Retinal pigment epithelial cell (primary cell): ENCODE measurements at regions not wholly inside any gene's neighbourhood (a gene's known extent, or its start where the extent isn't known, plus 50 kb on each side); places are given as distances from the start of the nearest gene placed in this dataset.
"Not testable (repeated sequence)": the region's sequence is repeated elsewhere in the genome, so short reads cannot be mapped to it uniquely, and the experiment has no call there.

Source experiments
- DNase-seq: peaks from one replicate; pipeline ENCODE4 v3.0.0-alpha.2; 2010; ENCODE audit warnings: low read depth
- H3K4me3 ChIP-seq: 2 replicates; pipeline ENCODE4 v1.5.1; 2011; ENCODE audit warnings: mild to moderate bottlenecking, low read length, control low read depth, moderate library complexity
- CTCF ChIP-seq: conservative IDR thresholded peaks from 2 replicates; pipeline ENCODE4 v1.5.1; 2011; ENCODE audit warnings: low read depth, low read length, control low read depth, inconsistent platforms

GRCh38 chr2:163133602-163134001, 295.0 kb upstream of the KCNH7 start:
- DNase-seq, result no peak
- H3K4me3 ChIP-seq, result no peak overlapping the region
- TF ChIP-seq CTCF, result no peak

GRCh38 chr2:163132850-163133249, 294.3 kb upstream of the KCNH7 start:
- TF ChIP-seq CTCF, result peak; percentile 49
- no peak for DNase-seq
- H3K4me3 ChIP-seq, result no peak overlapping the region

- not testable (repeated sequence) for H3K4me3 ChIP-seq, DNase-seq
Observed at GRCh38 chr2:163132207-163132606, 293.6 kb upstream of the KCNH7 start.

- no peak for TF ChIP-seq CTCF
- no peak for DNase-seq
Observed at GRCh38 chr2:163123526-163123925, 285.0 kb upstream of the KCNH7 start.

DNA sequence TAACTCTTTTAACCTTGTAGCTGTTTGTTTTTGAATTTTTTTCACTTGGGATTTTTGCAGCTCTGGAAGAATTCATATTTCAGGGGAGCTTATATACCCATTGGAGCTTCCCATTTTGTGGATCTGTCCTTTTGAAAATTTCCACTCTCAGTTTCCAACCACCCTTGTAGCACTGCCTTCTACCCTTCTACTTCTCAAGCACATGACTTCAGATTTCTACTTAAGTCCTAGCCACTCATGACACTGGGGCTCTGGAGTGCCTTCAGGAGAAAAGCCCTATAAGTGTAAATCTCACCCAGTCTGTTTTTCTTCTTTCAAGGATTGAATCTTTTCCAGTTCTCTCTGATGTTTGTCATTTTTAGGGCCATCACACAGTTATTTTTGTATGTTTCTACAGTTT, 283.7 kb upstream of the KCNH7 start:
- H3K4me3 ChIP-seq, result no peak overlapping the region
- DNase-seq, result no peak
- TF ChIP-seq CTCF, result no peak

More at GRCh38 chr2:163123526-163123925, 285.0 kb upstream of the KCNH7 start:
- no peak overlapping the region for H3K4me3 ChIP-seq

DNA sequence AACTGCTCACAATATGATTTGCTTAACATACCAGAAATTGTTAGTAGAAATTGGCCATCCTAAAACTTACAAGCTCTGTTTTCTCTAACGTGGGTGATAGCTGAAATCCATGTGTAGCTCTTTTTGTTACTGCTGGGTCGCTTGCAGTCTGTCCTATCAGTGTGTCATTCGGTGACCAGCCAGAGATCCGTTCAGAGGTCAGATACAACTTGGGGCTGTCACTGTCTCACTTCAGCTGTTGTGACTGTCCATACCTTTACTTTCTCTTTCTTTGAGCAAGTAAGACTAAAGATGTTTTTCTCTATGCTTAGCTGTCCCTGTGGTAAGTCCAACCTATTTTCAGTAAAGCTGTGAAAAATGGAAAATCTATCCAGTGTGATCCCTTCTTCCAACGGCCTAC, 282.9 kb upstream of the KCNH7 start:
- no peak overlapping the region for H3K4me3 ChIP-seq
- DNase-seq, result no peak
- no peak for TF ChIP-seq CTCF

DNA sequence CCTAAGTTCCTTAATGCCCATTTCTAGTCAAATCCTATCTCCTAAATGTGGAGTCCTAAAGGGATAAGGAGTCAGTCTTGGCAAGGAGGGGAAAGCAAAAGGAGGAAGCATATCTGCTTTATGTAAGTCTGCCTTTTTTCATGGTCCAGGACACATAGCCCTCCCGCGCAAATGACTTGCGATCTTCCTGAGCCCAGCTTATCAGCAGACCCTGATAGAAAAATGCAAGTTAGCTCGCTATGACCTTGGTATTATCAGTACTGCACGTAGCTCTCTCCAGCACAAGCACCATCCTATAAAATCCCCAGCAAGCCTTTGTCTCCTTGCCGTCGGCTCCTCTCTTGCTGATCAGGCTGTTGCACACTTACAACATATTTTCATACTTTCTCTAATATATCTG, 281.4 kb upstream of the KCNH7 start:
- no peak for DNase-seq
- no peak for TF ChIP-seq CTCF
- H3K4me3 ChIP-seq, result no peak overlapping the region

GRCh38 chr2:163086940-163087339, 248.4 kb upstream of the KCNH7 start:
- TF ChIP-seq CTCF, result no peak
- DNase-seq, result no peak
- H3K4me3 ChIP-seq, result no peak overlapping the region

DNA sequence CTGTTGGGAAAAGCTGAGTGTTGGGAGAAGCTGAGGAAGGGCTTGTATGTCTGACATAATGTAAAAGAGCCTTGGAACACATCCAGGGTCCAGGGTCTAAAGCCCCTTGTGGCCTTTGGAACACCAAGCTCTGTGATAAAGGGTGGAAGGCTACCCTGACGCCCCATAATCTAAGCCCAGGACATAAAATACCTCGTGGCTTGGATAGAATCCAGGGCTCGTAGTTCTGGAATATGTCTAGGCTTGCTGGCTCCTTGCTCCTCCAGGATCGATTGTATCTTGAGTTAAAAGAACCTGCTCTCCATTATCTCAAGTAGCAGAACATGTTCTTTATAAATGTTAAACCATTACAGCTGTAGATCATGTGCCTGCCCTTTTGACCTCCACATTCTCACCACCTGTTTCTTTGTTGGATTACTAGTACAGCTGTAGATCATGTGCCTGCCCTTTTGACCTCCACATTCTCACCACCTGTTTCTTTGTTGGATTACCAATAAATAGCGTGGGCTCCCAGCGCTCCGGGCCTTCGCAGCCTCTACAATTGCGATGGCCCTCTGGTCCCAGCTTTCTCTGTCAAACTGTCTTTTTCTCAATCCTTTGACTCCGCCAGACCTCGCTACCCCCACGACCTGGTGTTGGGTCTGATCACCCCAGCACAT, 246.9 kb upstream of the KCNH7 start:
- not testable (repeated sequence) for DNase-seq, H3K4me3 ChIP-seq
